OCI-LY7 (cell line): ENCODE measurements at regions not wholly inside any gene's neighbourhood (a gene's known extent, or its start where the extent isn't known, plus 50 kb on each side); places are given as distances from the start of the nearest gene placed in this dataset.

Source experiments
- BruUV-seq: library from RNA; stranded (reverse); fragments of 400-500 nt; replicated peaks from 2 replicates; lab custom pipeline; 2021; lab: Mats Ljungman, UMichigan
- CTCF ChIA-PET: fragments of 300-600 bp; sonication (Branson Sonifier 250); formaldehyde crosslinking; loops from one replicate; lab custom pipeline; 2022; ENCODE audit warnings: antibody characterized with exemption; ENCODE audit not compliant: unreplicated experiment; lab: Charles Lee
- POLR2A ChIA-PET: fragments of 300-600 bp; sonication (Branson Sonifier 250); formaldehyde crosslinking; loops from one replicate; lab custom pipeline; 2022; ENCODE audit warnings: antibody characterized with exemption; lab: Charles Lee
- DNase-seq: peaks from one replicate; pipeline ENCODE4 v3.0.0-alpha.2; 2015; ENCODE audit warnings: low spot score
- H2AFZ ChIP-seq: fragments of 200-600 bp; sonication (generic), shearing (Covaris generic); 2 replicates; pipeline ENCODE4 v1.6.1; 2014; ENCODE audit warnings: mild to moderate bottlenecking, antibody characterized with exemption, low read length, moderate library complexity
- H3K27ac ChIP-seq: fragments of 200-600 bp; sonication (generic); 2 replicates; pipeline ENCODE4 v1.5.1; 2014; ENCODE audit warnings: mixed run types, low read depth, mild to moderate bottlenecking, moderate library complexity, low read length, inconsistent platforms; ENCODE audit not compliant: poor library complexity, severe bottlenecking
- H3K36me3 ChIP-seq: fragments of 200-600 bp; sonication (generic); 2 replicates; pipeline ENCODE4 v1.6.1; 2014; ENCODE audit warnings: mild to moderate bottlenecking, antibody characterized with exemption, low read length, moderate library complexity, mixed read lengths; ENCODE audit not compliant: insufficient read depth
- H3K4me1 ChIP-seq: fragments of 200-600 bp; sonication (generic); 2 replicates; pipeline ENCODE4 v1.5.1; 2014; ENCODE audit warnings: mild to moderate bottlenecking, low read length; ENCODE audit not compliant: insufficient read depth, poor library complexity, severe bottlenecking
- H3K4me2 ChIP-seq: fragments of 200-600 bp; sonication (generic); 2 replicates; pipeline ENCODE4 v1.6.1; 2014; ENCODE audit warnings: mild to moderate bottlenecking, low read length
- H3K4me3 ChIP-seq: fragments of 200-600 bp; sonication (generic); 2 replicates; pipeline ENCODE4 v1.5.1; 2014; ENCODE audit warnings: mild to moderate bottlenecking, low read depth, low read length; ENCODE audit not compliant: poor library complexity, severe bottlenecking
- H3K79me2 ChIP-seq: fragments of 200-600 bp; sonication (generic); 2 replicates; pipeline ENCODE4 v1.6.1; 2016; ENCODE audit warnings: low read depth, mild to moderate bottlenecking, low read length, moderate library complexity, mixed read lengths; ENCODE audit not compliant: insufficient read depth
- H3K9me2 ChIP-seq: fragments of 200-600 bp; sonication (generic); 2 replicates; pipeline ENCODE4 v1.6.1; 2016; ENCODE audit warnings: mild to moderate bottlenecking, low read length, mixed read lengths; ENCODE audit not compliant: insufficient read depth
- H3K9me3 ChIP-seq: fragments of 200-600 bp; sonication (generic); 2 replicates; pipeline ENCODE4 v1.6.1; 2014; ENCODE audit warnings: mild to moderate bottlenecking, mixed run types, low read length, mixed read lengths
- H4K20me1 ChIP-seq: fragments of 200-600 bp; sonication (generic); 2 replicates; pipeline ENCODE4 v1.6.1; 2014; ENCODE audit warnings: mild to moderate bottlenecking, antibody characterized with exemption, low read length, moderate library complexity, mixed read lengths; ENCODE audit not compliant: insufficient read depth
- CTCF ChIP-seq: fragments of 200-600 bp; sonication (generic); conservative IDR thresholded peaks from 2 replicates; pipeline ENCODE4 v1.5.1; 2014; ENCODE audit warnings: mild to moderate bottlenecking, antibody characterized with exemption, low read length, moderate library complexity, mixed read lengths
- EZH2phosphoT487 ChIP-seq: fragments of 200-600 bp; sonication (generic); IDR thresholded peaks from 2 replicates; pipeline ENCODE4 v1.6.1; 2018; ENCODE audit warnings: low read depth, borderline replicate concordance, mild to moderate bottlenecking, mixed run types, antibody characterized with exemption, low read length, moderate library complexity, mixed read lengths
- intact Hi-C: fragments of 100-400 bp; cut with micrococcal nuclease; formaldehyde crosslinking; loops from one replicate; pipeline ENCODE4 v1.10.0; 2022; ENCODE audit not compliant: unreplicated experiment

- no TSS peak for BruUV-seq
- H3K36me3 ChIP-seq, result no peaks in the 10 kb centered on the region
- no peaks in the 10 kb centered on the region for H3K9me3 ChIP-seq
- no peak for DNase-seq
- ChIA-PET POLR2A (no interaction called here), CTCF (no interaction called here)
- H3K79me2 ChIP-seq, result no peaks in the 10 kb centered on the region
- H4K20me1 ChIP-seq, result no peaks in the 10 kb centered on the region
- no peak overlapping the region for H2AFZ ChIP-seq
- no peak for TF ChIP-seq EZH2phosphoT487
- TF ChIP-seq CTCF, result no peak
- intact Hi-C loops, result no loop called here
- no peak overlapping the region for H3K4me2 ChIP-seq
- H3K4me1 ChIP-seq, result no peaks in the 10 kb centered on the region
- no peak overlapping the region for H3K27ac ChIP-seq
- H3K4me3 ChIP-seq, result no peak overlapping the region
- no peaks in the 10 kb centered on the region for H3K9me2 ChIP-seq
Observed at GRCh38 chr21:16307256-16307655, 577.5 kb downstream of the USP25 start.

DNA sequence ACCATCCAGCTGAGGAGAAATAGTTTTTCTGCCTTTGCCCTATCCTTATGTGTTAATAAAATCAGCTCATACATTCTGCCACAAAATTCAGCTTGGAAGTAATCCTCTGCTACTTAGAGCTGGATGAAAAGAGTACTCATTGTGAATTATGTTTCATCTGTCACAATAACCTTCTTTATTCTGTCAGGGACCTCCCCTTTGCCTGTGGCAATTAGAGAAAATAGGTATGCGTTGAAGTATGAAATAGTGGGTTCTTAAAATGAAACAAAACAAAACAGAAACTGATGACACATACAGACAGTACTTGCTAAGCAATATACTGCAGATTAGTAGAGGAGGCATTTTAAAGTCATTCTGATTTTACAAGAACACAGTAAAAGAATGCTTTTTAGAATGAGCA, 578.5 kb downstream of the USP25 start:
- no peak for DNase-seq
- intact Hi-C loops, result no loop called here
- Histone ChIP-seq H3K4me2 (no peak overlapping the region), H4K20me1 (no peaks in the 10 kb centered on the region), H3K4me1 (no peaks in the 10 kb centered on the region), H3K36me3 (no peaks in the 10 kb centered on the region), H2AFZ (no peak overlapping the region), H3K4me3 (no peak overlapping the region), H3K9me3 (no peaks in the 10 kb centered on the region), H3K9me2 (no peaks in the 10 kb centered on the region), H3K27ac (no peak overlapping the region), H3K79me2 (no peaks in the 10 kb centered on the region)
- ChIA-PET POLR2A (interaction anchor here (1.0 kb wide), 1 partner anchor 49 kb away, joined by 3 read pairs; no protein-coding TSS in a partner anchor), CTCF (no interaction called here)
- TF ChIP-seq CTCF, result no peak
- no peak for TF ChIP-seq EZH2phosphoT487
- no TSS peak for BruUV-seq

DNA sequence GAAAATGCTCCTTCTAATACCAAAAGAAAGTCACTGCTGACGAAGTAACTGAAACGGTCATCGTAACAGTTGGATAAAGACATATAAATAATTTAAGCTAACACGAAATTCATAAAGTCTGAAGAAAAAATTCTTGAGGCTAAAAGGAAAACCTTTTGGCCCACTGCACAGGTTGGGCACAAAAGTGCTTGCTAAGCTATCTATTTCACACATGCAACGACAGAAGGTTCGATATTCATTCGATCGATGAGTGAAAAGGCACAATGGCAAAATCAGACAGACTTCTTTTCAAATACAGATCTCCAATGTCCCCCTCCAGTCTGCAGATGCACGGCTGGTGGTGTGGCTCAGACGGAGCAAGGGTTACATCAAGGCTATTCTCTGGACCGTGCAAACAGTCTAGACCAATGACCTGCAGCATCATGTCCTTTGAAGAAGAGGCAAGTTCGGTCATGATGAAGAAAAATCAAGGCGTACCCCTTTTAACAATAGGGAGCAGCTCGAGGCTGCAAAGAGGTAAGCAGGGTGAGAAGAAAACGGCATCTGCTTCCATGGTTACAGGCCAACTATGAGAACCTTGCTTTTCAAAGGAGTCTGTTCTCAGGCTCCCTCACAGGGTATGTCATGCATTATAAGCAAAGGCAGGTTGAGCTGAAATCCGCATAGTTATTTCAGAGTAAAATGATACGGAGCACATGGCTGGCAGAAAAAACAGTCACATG, 579.6 kb downstream of the USP25 start:
- no peak for DNase-seq
- no peak for TF ChIP-seq EZH2phosphoT487
- TF ChIP-seq CTCF, result no peak
- no peaks in the 10 kb centered on the region for H3K79me2 ChIP-seq
- no peak overlapping the region for H3K4me2 ChIP-seq
- H2AFZ ChIP-seq, result no peak overlapping the region
- H3K9me3 ChIP-seq, result no peaks in the 10 kb centered on the region
- no peaks in the 10 kb centered on the region for H4K20me1 ChIP-seq
- BruUV-seq, result no TSS peak
- ChIA-PET POLR2A (interaction anchor here (0.5 to 0.7 kb wide), 4 partner anchors 29 to 597 kb away, joined by 3 to 4 read pairs (median 3); no protein-coding TSS in a partner anchor), CTCF (no interaction called here)
- H3K4me3 ChIP-seq, result no peak overlapping the region
- H3K27ac ChIP-seq, result no peak overlapping the region
- no peaks in the 10 kb centered on the region for H3K36me3 ChIP-seq
- intact Hi-C loops, result no loop called here
- H3K4me1 ChIP-seq, result no peaks in the 10 kb centered on the region
- no peaks in the 10 kb centered on the region for H3K9me2 ChIP-seq
